ENCODE measurements at regions not wholly inside any gene's neighbourhood (a gene's known extent, or its start where the extent isn't known, plus 50 kb on each side); places are given as distances from the start of the nearest gene placed in this dataset.

DNA sequence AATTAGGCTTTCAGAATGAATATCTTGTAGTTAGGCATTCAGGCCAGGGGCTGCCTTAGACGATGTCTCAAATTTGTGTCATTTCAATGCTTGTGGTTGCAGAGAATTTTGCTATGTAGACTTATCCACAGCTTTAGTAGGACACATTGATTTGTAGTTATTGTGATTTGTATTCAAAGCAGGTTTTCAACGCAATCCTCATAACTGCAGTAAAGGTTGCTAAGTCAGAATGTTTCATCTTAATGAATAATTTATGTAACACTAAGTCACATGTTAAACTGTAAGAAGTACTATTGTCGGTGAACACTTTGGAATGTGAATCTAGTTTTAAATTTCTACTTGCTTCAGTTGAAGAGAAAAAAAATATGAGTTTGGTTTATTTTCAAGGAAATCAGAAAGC, 1117.2 kb upstream of the SPRY2 start:
- no peak for TF ChIP-seq CTCF (conservative IDR thresholded peaks at IDR 0.05; ENCODE audit: low read length)
- TF ChIP-seq EZH2phosphoT487 (IDR thresholded peaks at IDR 0.05; ENCODE audit: borderline replicate concordance, low read depth, low read length), result no peak
